Heart left ventricle (tissue), 16 donors: ENCODE measurements at regions not wholly inside any gene's neighbourhood (a gene's known extent, or its start where the extent isn't known, plus 50 kb on each side); places are given as distances from the start of the nearest gene placed in this dataset.

ENCODE experiments used
- ATAC-seq, 4 donors: fragments of 200-7000 bp; cut with Tn5 transposase; one replicate each; pipeline ENCODE4 v1.9.1; 2020 to 2022; ENCODE audit warnings: moderate library complexity in 4 of 4, mild to moderate bottlenecking in 3 of 4, moderate number of reproducible peaks in 1 of 4
- DNase-seq, 5 donors: peaks; one replicate each; pipeline ENCODE4 v3.0.0-alpha.2; 2020
- H3K27ac ChIP-seq, 12 donors: fragments of 200-600 bp; sonication (generic) in 4 of 12; one replicate each; pipeline versions ENCODE4 v1.5.0 to v1.8.0; 2016 to 2022; ENCODE audit warnings: mild to moderate bottlenecking in 2 of 12
- H3K27me3 ChIP-seq, 9 donors: fragments of 200-600 bp; sonication (generic) in 2 of 9; one replicate each; pipeline versions ENCODE4 v1.5.1 to v1.8.0; 2016 to 2022; ENCODE audit warnings: mild to moderate bottlenecking in 3 of 9
- H3K36me3 ChIP-seq, 9 donors: fragments of 200-600 bp; sonication (generic) in 2 of 9; one replicate each; pipeline versions ENCODE4 v1.5.0 to v1.8.0; 2018 to 2022; ENCODE audit warnings: mild to moderate bottlenecking in 2 of 9
- H3K4me1 ChIP-seq, 12 donors: fragments of 200-600 bp; sonication (generic) in 4 of 12; one replicate each; pipeline versions ENCODE4 v1.5.0 to v1.8.0; 2016 to 2022; ENCODE audit warnings: mild to moderate bottlenecking in 3 of 12
- H3K4me3 ChIP-seq, 12 donors: fragments of 200-600 bp; sonication (generic) in 4 of 12; one replicate each; pipeline versions ENCODE4 v1.5.0 to v1.8.0; 2017 to 2022; ENCODE audit warnings: mild to moderate bottlenecking in 9 of 12, moderate library complexity in 4 of 12
- H3K9me3 ChIP-seq, 12 donors: fragments of 200-600 bp; sonication (generic) in 4 of 12; one replicate each; pipeline versions ENCODE4 v1.5.0 to v1.8.0; 2016 to 2022; ENCODE audit warnings: mild to moderate bottlenecking in 1 of 12
- POLR2A ChIP-seq, 2 donors: fragments of 450-650 bp; IDR thresholded peaks; one replicate each; pipeline ENCODE4 v1.6.1; 2017; ENCODE audit warnings: antibody characterized with exemption in 2 of 2, mild to moderate bottlenecking in 2 of 2, moderate library complexity in 2 of 2
- WGBS, 4 donors: extraction: QIAGEN DNeasy Blood & Tissue Kit in 2 of 4; methylation state at CpG; one replicate each; pipeline versions ENCODE4 v1.1.5 to v1.1.7; 2013 to 2018; 5-methylcytosine and 5-hydroxymethylcytosine counted together
- intact Hi-C, 10 donors: fragments of 100-400 bp; cut with DNase I; formaldehyde crosslinking; loops; one replicate each; pipeline versions ENCODE4 v1.11.1 to v1.14.2; 2022
- TF ChIP-seq, protein P1 (sequence below), 12 donors: fragments of 200-600 bp; sonication (generic) in 4 of 12; IDR thresholded peaks; one replicate each; pipeline versions ENCODE4 v1.5.0 to v1.8.0; 2018 to 2022; ENCODE audit warnings: antibody characterized with exemption in 12 of 12, mild to moderate bottlenecking in 5 of 12
- donor health status: ischemic (EF 13 %, LVEDD 7.1; RV severe dilation, severe dysfunction).
- donor health status: healthy with polysubstance abuse.
- donor health status: DM: no; HTN: yes; CAD: no.
- donor health status: DM: no; HTN: no; CAD: no.
- donor health status: ischemic (EF 25% LVEDD 6.9; RV normal size, moderate dysfunction).
- donor health status: ischemic (EF 25% LVEDD 5.7; RV mildly dilated, moderate dysfunction).
- donor health status: healthy.
- donor health status: DM: yes; HTN: yes; CAD: no.
- donor health status: ischemic (EF 35%, LVEDD 5.7; RV mildly dilated, moderate dysfunction).
- donor health status: nonischemic (EF 11% LVEDD 7.7; RV severe dilation, severe dysfunction).
- donor health status: DM: yes; HTN: yes; CAD: no.
- donor health status: PGD.
- donor health status: ischemic (EF 29% LVEDD 5.4; RV normal size, mild dysfunction).
- donor health status: nonischemic (EF 23%, LVEDD 6.1; RV moderate dilation, normal function).

- Histone ChIP-seq H3K27ac (no peak overlapping the region), H3K27me3 (no peaks in the 10 kb centered on the region), H3K36me3 (no peaks in the 10 kb centered on the region), H3K4me1 (peaks cover 0 to 27% (median 0%) of the 10 kb centered on the region in 12 donors), H3K4me3 (no peak overlapping the region), H3K9me3 (no peaks in the 10 kb centered on the region)
- intact Hi-C loops, result no loop called here
- no peak for TF ChIP-seq POLR2A (IDR thresholded peaks at IDR 0.05)
- TF ChIP-seq, protein P1, sequence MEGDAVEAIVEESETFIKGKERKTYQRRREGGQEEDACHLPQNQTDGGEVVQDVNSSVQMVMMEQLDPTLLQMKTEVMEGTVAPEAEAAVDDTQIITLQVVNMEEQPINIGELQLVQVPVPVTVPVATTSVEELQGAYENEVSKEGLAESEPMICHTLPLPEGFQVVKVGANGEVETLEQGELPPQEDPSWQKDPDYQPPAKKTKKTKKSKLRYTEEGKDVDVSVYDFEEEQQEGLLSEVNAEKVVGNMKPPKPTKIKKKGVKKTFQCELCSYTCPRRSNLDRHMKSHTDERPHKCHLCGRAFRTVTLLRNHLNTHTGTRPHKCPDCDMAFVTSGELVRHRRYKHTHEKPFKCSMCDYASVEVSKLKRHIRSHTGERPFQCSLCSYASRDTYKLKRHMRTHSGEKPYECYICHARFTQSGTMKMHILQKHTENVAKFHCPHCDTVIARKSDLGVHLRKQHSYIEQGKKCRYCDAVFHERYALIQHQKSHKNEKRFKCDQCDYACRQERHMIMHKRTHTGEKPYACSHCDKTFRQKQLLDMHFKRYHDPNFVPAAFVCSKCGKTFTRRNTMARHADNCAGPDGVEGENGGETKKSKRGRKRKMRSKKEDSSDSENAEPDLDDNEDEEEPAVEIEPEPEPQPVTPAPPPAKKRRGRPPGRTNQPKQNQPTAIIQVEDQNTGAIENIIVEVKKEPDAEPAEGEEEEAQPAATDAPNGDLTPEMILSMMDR (IDR thresholded peaks at IDR 0.05), result no peak
- DNase-seq (no peak), ATAC-seq (no peak)
- WGBS, 4 donors, result 69 to 88% (median 74%) methylated on average over 6 of the region's 6 CpGs
These were observed 69.7 kb upstream of the RANBP3L start for GRCh38 chr5:36371366-36371765.

DNA sequence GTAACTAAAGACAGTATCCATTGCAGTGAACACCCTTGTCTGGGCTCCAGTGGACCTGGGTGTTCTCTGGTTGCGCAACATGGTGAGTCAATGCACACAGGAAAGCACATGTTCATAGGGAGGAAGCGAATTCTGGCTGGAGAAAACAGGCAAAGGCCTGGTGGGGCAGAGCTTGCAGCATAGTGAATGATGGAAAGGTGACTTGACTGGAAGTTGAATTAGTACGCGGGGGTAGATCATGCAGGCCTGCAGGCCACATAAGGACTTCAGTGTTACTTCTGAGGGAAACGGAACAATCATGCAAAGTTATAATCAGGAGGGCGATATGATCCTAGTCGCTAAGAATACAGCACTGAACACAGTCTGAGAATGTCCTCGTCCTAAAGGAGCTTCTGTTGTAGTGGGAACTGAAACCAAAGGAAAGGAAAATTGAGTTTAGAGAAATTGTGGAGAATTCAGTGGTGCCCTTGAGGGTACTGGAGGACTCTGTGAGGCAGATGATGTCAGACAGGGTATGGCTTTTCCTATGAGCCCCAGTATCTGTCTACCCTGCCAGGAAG is 71.9 kb upstream of the RANBP3L start:
- Histone ChIP-seq H3K4me1 (peaks cover 0 to 19% (median 0%) of the 10 kb centered on the region in 12 donors), H3K9me3 (no peaks in the 10 kb centered on the region), H3K4me3 (no peak overlapping the region), H3K27me3 (no peaks in the 10 kb centered on the region), H3K36me3 (no peaks in the 10 kb centered on the region), H3K27ac (peak overlapping the region in 6 of 12 donors; percentile 23 to 76 (median 32))
- no peak for TF ChIP-seq POLR2A (IDR thresholded peaks at IDR 0.05)
- TF ChIP-seq, protein P1 (IDR thresholded peaks at IDR 0.05), result no peak
- peak in 4 of 5 donors; percentile 34 to 79 (median 56) for DNase-seq
- intact Hi-C loops, result no loop called here
- ATAC-seq, result peak; percentile 66 to 94 (median 88)
- WGBS, 4 donors, result 75 to 85% (median 82%) methylated on average over 8 of the region's 8 CpGs

DNA sequence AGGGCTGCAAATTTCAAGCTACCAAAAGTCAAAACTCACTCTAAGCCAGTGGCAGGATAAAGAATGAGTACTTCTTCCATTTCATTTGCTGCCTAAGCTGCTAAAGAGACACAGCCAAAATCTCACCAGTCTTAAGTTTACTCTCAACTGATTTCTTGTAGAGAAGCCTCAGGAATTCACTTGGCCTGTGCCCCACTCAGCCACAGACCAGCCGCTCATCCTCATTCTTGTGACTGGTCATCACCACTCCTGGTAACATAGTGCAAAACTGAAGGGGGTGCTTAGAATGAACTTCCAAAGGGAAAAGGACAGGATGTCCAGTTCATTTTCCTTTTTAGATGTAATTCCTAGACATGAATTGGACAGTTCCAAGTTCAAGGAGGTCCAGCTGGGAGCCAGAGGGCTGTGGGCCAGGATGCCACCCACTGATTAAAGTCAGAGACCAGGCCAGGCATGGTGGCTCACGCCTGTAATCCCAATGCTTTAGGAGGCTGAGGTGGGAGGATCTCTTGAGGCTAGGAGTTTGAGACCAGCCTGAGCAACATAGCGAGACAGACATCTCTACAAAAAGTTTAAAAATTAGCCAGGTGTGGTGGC is 72.7 kb upstream of the RANBP3L start:
- 78 to 84% (median 83%) methylated on average over 3 of the region's 3 CpGs for WGBS, 4 donors
- DNase-seq (no peak), ATAC-seq (peak in 2 of 4 donors; percentile 46 to 59)
- Histone ChIP-seq H3K4me3 (no peak overlapping the region), H3K27me3 (no peaks in the 10 kb centered on the region), H3K9me3 (no peaks in the 10 kb centered on the region), H3K27ac (peak overlapping the region in 3 of 12 donors; percentile 29 to 76 (median 66)), H3K36me3 (no peaks in the 10 kb centered on the region), H3K4me1 (peaks cover 0 to 19% (median 0%) of the 10 kb centered on the region in 12 donors)
- TF ChIP-seq, protein P1 (IDR thresholded peaks at IDR 0.05), result no peak
- TF ChIP-seq POLR2A (IDR thresholded peaks at IDR 0.05), result no peak
- intact Hi-C loops, result no loop called here

GRCh38 chr5:36377192-36377591 is 75.5 kb upstream of the RANBP3L start:
- DNase-seq (no peak), ATAC-seq (no peak)
- Histone ChIP-seq H3K27me3 (no peaks in the 10 kb centered on the region), H3K27ac (no peak overlapping the region), H3K4me1 (peaks cover 0 to 19% (median 0%) of the 10 kb centered on the region in 12 donors), H3K36me3 (no peaks in the 10 kb centered on the region), H3K4me3 (no peak overlapping the region), H3K9me3 (no peaks in the 10 kb centered on the region)
- no peak for TF ChIP-seq POLR2A (IDR thresholded peaks at IDR 0.05)
- TF ChIP-seq, protein P1 (IDR thresholded peaks at IDR 0.05), result no peak
- 55 to 70% (median 69%) methylated on average over 2 of the region's 2 CpGs for WGBS, 4 donors
- intact Hi-C loops, result no loop called here
